Erythroblast (primary cell): ENCODE measurements at regions not wholly inside any gene's neighbourhood (a gene's known extent, or its start where the extent isn't known, plus 50 kb on each side); places are given as distances from the start of the nearest gene placed in this dataset.
A peak's percentile ranks its signal among the peaks of the same experiment; 100 is the strongest.

Experiments used
- DNase-seq, 2 experiments: peaks; one replicate each; lab custom pipeline; 2025; lab: John Stamatoyannopoulos, UW
- GATA1 ChIP-seq: IDR thresholded peaks from 2 replicates; pipeline ENCODE4 v1.6.1; 2011; ENCODE audit warnings: low read depth, mild to moderate bottlenecking, control low read depth, low read length, moderate library complexity
- POLR2A ChIP-seq: IDR thresholded peaks from 2 replicates; pipeline ENCODE4 v1.6.1; 2011; ENCODE audit warnings: mild to moderate bottlenecking, low read length

GRCh38 chr3:84439476-84439875 is 519.3 kb upstream of the CADM2 start:
- TF ChIP-seq POLR2A (no peak), GATA1 (no peak)
- no peak for DNase-seq

DNA sequence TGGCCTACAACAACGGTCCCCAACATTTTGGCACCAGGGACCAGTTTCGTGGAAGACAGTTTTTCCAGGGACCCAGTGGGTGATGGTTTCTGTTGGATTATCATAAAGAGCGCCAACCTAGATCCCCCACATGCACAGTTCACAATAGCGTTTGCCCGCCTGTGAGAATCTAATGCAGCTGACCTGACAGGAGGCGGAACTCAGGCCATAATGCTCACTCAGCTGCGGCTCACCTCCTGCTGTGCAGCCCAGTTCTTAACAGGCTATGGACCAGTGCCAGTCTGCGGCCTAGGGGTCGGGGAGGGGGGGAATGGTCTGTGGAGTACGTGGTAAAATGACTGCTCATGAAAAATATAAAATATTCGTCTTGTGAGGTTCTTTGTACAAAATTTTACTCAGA is 518.5 kb upstream of the CADM2 start:
- TF ChIP-seq POLR2A, result no peak
- no peak for TF ChIP-seq GATA1
- no peak for DNase-seq

DNA sequence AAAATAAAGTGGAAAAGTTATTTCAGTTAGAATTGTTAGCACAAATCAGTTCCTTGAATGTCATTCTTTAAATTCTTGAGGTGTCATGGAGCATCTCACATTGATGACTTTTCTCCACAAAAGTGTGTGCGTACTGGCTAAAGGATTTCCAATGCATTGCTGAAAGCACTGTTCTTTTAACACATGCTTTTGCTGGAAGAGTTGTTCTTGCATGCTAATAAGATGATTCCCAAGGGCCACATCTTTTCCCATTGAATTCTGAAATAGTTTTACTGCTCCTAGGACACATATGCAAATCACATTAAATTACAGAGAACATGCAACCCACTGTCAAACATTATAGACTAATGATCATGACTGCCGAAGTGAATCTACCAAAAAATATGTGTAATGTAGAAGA is 516.3 kb upstream of the CADM2 start:
- no peak for TF ChIP-seq GATA1
- no peak for TF ChIP-seq POLR2A
- no peak for DNase-seq

DNA sequence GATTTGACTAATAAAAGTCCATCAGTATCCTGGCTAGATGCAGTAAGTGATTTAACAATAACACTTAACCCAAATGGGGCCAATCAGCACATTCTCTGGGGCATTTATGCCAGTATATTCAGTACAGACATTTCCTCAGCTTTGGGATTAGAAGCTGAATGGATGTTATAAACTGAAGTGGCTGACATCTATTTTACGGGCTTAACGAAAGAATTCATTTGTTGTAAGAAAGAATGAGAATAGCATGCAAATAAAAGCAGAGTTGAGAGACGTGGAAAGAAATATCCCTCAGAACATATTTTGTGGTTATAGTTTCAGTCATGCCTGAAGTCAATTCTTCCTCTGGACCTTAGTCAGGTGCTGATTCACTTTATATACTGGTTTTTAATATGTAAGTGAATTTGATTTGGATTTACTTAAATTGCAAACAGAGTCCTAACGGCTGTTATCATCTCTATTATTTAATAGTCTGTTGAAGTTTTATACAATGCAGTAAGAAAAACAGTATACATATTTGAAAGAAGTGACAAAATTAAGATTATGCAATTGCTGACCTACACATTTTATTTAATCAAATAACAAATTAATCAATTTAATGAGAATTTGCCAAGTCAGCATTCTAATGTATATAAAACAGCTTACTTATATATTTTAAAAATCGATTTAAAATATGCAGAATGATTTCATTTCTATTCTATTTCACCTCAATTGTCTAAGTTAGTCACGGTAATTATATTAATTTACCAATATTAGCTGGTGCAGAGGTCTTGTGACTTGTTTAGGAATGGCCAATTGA is 513.9 kb upstream of the CADM2 start:
- no peak for DNase-seq
- TF ChIP-seq GATA1 (no peak), POLR2A (no peak)

DNA sequence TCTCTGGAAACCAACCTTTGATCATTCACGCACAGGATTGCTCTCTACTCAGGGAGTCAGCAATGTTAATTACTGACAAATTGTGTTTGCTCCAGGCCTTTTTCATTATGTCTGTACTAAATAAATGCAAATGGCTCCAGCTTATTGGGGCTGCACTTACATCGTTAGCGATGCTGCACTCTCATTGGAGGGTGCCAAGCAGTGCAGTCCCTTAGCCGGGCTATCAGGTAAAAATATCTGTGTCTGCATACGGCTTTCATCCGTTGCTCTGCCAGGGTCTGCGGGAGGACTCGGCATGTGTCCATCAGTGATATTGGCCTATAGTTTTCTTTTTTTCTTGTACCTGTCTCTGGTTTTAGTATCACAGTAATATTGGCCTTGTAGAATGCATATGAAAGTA is 471.5 kb upstream of the CADM2 start:
- TF ChIP-seq POLR2A, result no peak
- DNase-seq, result no peak

DNA sequence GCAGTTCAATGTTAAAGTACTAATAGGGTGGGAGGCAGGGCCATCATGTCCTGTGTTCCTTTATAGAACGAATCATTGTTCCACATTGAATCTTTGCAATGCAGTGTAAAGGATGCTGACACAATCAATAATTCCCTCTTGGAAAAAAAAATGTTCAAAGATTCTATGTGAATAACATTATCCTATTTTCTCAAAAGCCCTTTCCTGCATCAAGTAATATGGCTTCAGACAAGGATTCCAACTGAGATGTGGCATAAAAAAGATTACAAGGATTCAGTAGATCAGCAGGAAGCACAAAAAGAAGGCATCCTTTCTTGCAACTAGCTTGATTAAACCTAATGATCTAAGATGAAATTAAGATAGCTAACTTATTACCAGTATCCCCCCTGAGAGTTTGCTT is 454.0 kb upstream of the CADM2 start:
- TF ChIP-seq POLR2A, result no peak
- TF ChIP-seq GATA1, result no peak
- no peak for DNase-seq

- no peak for DNase-seq
- TF ChIP-seq POLR2A (no peak), GATA1 (no peak)
Observed at GRCh38 chr3:84510007-84510406, 448.8 kb upstream of the CADM2 start.

DNA sequence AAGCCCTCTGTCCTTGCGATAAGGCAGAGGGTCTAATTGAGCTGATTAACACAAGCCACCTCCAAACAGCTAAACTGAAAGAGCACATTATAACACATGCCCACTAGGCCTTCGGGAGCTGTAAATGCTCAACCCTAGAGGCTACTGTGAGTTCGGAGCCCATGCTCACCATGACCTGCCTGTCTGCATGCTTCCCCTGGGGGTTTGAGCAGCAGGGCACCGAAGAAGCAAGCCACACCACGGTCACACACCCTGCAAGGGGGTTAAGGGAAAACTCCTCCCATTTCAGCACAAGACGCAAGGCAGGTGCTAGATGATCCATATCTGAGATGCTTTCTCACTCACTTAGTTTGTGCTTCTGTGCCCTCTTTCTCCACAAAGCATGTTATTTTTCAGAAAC is 435.9 kb upstream of the CADM2 start:
- no peak for DNase-seq

GRCh38 chr3:84536916-84537315 is 421.9 kb upstream of the CADM2 start:
- TF ChIP-seq GATA1 (no peak), POLR2A (no peak)
- DNase-seq, result no peak

More for the DNA sequence above, 435.9 kb upstream of the CADM2 start:
- TF ChIP-seq POLR2A (no peak), GATA1 (no peak)

GRCh38 chr3:84538597-84538996 is 420.2 kb upstream of the CADM2 start:
- TF ChIP-seq POLR2A, result no peak
- TF ChIP-seq GATA1, result no peak
- DNase-seq, result no peak

DNA sequence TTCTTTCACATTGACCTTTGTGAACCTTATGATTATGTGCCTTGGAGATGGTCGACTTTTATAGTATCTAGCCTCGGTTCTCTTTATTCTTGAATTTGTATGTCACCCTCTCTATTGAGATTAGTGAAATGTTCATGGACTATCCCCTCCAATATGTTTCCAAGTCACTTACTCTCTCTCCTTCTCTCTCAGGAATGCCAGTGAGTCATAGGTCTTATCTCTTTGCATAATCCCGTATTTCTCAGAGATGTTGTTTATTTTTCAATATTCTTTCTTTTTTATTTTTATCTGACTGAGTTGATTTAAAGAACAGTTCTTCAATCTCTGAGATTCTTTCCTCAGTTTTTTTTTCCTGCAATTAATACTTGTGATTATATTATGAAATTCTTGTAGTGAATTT is 411.6 kb upstream of the CADM2 start:
- no peak for TF ChIP-seq POLR2A
- TF ChIP-seq GATA1, result no peak
- no peak for DNase-seq

DNA sequence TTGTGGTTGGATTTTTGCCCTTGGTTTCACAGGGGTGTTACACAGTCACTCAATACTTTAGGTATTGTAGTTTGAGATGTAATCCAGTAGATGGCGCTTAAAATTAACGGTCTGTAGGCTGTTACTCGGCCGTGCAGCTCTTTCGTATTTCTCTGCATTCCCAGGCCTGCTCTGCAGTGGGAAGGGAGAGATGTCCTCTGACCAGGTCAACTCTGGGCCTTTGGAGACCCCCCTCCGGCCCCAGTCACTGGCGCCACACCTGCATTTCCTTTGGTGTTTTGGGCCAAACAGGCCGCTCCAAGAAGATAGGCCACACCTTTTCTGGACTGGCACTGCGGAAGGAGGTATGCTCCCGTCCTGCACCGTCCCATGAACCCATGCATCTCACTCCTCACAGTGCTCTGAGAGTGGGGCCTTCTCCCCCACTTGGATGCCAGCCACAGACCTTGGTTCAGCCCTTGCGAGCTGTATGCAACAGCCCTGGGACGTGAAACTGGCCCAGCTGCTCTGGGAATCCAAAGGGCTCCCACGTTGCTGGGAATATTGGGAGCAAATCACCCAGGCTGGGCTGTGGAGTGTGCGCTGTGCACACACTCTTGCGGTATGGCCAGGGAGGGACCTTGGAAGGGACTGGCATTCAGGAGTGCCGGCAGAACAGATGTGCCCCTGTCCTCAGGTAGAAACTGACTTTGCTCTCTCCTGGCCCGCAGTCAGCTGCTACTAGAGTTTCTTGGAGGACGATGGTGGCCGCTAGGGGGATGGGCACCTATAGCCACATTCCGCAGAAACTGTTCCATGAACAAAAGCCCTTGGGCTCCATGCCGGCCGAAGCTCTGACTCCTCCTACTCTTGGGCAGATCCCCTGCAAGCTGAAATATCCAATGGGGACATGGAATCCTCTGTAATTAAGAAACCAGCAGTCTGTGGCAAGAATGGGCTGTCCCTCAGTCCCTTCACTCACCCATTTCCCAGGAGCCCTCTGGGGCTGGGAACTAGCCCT is 410.5 kb upstream of the CADM2 start:
- peak in 1 of 2 experiments; percentile 15 for DNase-seq
- TF ChIP-seq POLR2A (no peak), GATA1 (no peak)

DNA sequence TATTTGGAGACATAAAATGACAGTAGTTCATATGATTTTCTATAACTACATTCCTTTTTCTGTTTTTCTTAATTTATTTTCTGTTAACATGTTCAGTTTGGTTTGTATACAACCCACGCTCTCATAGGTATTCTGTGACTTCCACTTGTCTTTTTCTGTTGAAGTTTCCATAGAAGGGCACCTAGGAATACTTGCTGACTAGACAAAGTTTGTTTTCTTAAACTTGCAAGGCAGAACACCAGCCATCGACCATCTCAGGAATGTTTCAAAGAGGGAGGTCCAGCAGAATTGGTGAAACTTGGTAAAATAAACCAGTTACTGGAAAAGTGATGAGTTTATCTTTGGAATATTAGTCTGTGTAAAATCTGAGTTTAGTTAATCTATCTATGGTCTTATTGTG is 403.2 kb upstream of the CADM2 start:
- DNase-seq, result no peak
- no peak for TF ChIP-seq GATA1
- TF ChIP-seq POLR2A, result no peak

DNA sequence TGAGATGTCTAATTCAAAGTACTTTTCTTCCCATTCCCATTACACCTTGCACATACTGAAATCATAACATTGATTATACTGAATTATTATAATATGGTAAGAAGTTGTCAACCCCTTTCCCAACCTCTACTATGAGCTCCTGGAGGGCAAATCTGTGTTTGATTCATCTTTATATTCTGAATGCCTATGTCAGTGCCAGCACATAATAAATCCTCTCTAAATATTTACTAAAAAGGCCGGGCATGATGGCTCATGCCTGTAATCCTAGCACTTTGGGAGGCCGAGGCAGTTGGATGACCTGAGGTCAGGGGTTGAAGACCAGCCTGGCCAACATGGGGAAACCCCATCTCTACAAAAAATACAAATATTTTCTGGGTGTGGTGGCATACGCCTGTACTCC is 392.5 kb upstream of the CADM2 start:
- TF ChIP-seq POLR2A, result no peak
- no peak for TF ChIP-seq GATA1
- no peak for DNase-seq
